Lower leg skin (tissue), 4 donors: ENCODE measurements at regions not wholly inside any gene's neighbourhood (a gene's known extent, or its start where the extent isn't known, plus 50 kb on each side); places are given as distances from the start of the nearest gene placed in this dataset.

Experiments used
- DNase-seq, 2 donors: peaks; one replicate each; pipeline ENCODE4 v3.0.0-alpha.2; 2019; ENCODE audit warnings: low spot score in 2 of 2
- H3K4me3 ChIP-seq: fragments of 200-600 bp; sonication (generic); 2 replicates; pipeline ENCODE4 v1.5.1; 2017; ENCODE audit warnings: mild to moderate bottlenecking, low read depth; ENCODE audit not compliant: poor library complexity, severe bottlenecking
- CTCF ChIP-seq, 3 donors: fragments of 450-650 bp; IDR thresholded peaks; one replicate each; pipeline ENCODE4 v1.5.1; 2016; ENCODE audit warnings: antibody characterized with exemption in 3 of 3, mild to moderate bottlenecking in 3 of 3, moderate library complexity in 2 of 3
- POLR2A ChIP-seq, 2 donors: fragments of 450-650 bp; IDR thresholded peaks; one replicate each; pipeline ENCODE4 v1.6.1; 2016 to 2017; ENCODE audit warnings: antibody characterized with exemption in 2 of 2, mild to moderate bottlenecking in 1 of 2, moderate library complexity in 1 of 2
- WGBS, 2 donors: methylation state at CpG; one replicate each; pipeline ENCODE4 v1.1.5; 2018; 5-methylcytosine and 5-hydroxymethylcytosine counted together
- intact Hi-C: fragments of 100-400 bp; cut with DNase I; formaldehyde crosslinking; loops from one replicate; pipeline ENCODE4 v1.15.0; 2023; ENCODE audit warnings: low total_unique reads

DNA sequence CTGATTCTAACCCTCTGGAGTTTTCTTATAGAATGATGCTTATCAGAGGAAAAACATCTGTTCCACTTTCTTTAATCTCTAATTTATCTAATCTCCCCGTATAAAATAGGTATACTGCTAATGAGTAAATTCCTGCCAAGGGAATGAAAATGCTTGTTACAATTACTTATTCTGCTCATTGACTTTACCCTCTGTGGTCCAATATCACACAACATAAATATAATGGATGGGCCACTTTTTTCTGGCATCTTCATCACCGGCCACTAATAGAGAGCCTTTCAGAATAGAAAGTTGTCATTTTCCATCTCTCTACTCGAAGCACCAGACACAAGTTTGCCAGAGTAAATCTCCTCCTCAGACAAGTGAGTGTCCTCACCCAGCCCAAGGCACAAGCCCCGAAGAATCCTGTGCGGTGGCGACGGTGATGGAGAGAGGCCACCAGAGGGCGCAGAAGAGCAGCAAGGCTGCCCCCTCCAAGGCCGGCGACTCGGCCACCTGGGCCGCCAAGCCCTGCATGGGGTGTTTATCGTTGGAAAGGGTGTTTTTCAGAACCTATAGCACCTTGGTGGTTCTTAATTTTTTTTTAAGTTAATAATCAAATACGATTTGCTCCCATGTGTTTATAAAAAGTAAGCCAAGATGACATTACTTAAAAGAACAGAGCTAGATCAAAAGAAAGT, 212.9 kb upstream of the ARID1B start:
- TF ChIP-seq POLR2A (IDR thresholded peaks at IDR 0.05): no peak
- TF ChIP-seq CTCF (IDR thresholded peaks at IDR 0.05): peak in 1 of 3 donors; percentile 78
- intact Hi-C loops: loop anchor here (10.0 kb wide), 1 partner anchor 621 kb away; no protein-coding TSS in a partner anchor
- H3K4me3 ChIP-seq: no peak overlapping the region
- peak; percentile 69 to 97 for DNase-seq
- 3 to 4% methylated on average over 14 of the region's 14 CpGs for WGBS, 2 donors

GRCh38 chr6:156563714-156564113, 213.5 kb upstream of the ARID1B start:
- WGBS, 2 donors: 70 to 78% methylated on average over 9 of the region's 9 CpGs
- intact Hi-C loops: loop anchor here (10.0 kb wide), 1 partner anchor 621 kb away; no protein-coding TSS in a partner anchor
- TF ChIP-seq CTCF (IDR thresholded peaks at IDR 0.05) (no peak), POLR2A (IDR thresholded peaks at IDR 0.05) (no peak)

GRCh38 chr6:156562636-156563035, 214.5 kb upstream of the ARID1B start:
- TF ChIP-seq CTCF (IDR thresholded peaks at IDR 0.05): no peak
- no peak for TF ChIP-seq POLR2A (IDR thresholded peaks at IDR 0.05)
- no peak overlapping the region for H3K4me3 ChIP-seq
- DNase-seq: peak in 1 of 2 donors; percentile 74
- 76 to 90% methylated on average over 9 of the region's 9 CpGs for WGBS, 2 donors
- intact Hi-C loops: loop anchor here (10.0 kb wide), 1 partner anchor 622 kb away; no protein-coding TSS in a partner anchor

More at GRCh38 chr6:156563714-156564113, 213.5 kb upstream of the ARID1B start:
- H3K4me3 ChIP-seq: no peak overlapping the region
- peak in 1 of 2 donors; percentile 59 for DNase-seq

DNA sequence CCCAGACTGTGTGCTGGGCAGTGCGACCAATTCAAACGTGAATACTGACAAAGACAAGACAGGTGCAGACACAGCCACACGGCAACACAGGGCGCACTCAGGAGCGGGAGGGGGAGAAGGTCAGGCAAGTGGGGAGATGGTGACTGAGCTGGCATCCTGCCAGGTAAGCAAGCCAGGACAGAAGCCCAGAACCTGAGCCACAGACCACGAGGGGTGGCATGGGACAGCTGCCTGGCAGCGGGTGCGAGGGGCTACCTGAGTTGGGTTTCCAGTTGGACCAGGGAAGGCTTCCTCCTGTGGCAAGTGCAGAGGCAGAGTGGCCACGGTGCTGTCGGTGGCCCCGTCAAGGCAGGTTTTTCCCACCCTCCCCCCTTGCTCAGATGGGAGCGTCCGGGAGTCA, 215.2 kb upstream of the ARID1B start:
- WGBS, 2 donors: 81 to 89% methylated on average over 13 of the region's 13 CpGs
- intact Hi-C loops: loop anchor here (10.0 kb wide), 1 partner anchor 623 kb away; no protein-coding TSS in a partner anchor
- peak in 1 of 2 donors; percentile 68 for DNase-seq
- no peak overlapping the region for H3K4me3 ChIP-seq
- TF ChIP-seq POLR2A (IDR thresholded peaks at IDR 0.05) (no peak), CTCF (IDR thresholded peaks at IDR 0.05) (no peak)

GRCh38 chr6:156560476-156560875, 216.7 kb upstream of the ARID1B start:
- H3K4me3 ChIP-seq: no peak overlapping the region
- intact Hi-C loops: loop anchor here (10.0 kb wide), 1 partner anchor 624 kb away; no protein-coding TSS in a partner anchor
- no peak for DNase-seq
- TF ChIP-seq POLR2A (IDR thresholded peaks at IDR 0.05) (no peak), CTCF (IDR thresholded peaks at IDR 0.05) (no peak)
